Endothelial cell of umbilical vein (primary cell): ENCODE measurements at regions not wholly inside any gene's neighbourhood (a gene's known extent, or its start where the extent isn't known, plus 50 kb on each side); places are given as distances from the start of the nearest gene placed in this dataset.

Experiments
- BruUV-seq: library from RNA; stranded (reverse); fragments of 400-500 nt; replicated peaks from 2 replicates; lab custom pipeline; 2021; lab: Mats Ljungman, UMichigan
- CTCF ChIA-PET: fragments of 300-600, 350-600 bp; sonication (Branson Sonifier 250); formaldehyde crosslinking; loops from one replicate; lab custom pipeline; 2021; ENCODE audit warnings: antibody characterized with exemption, inconsistent platforms; lab: Charles Lee
- POLR2A ChIA-PET: fragments of 300-600, 350-600 bp; sonication (Branson Sonifier 250); formaldehyde crosslinking; loops from one replicate; lab custom pipeline; 2021; ENCODE audit warnings: antibody characterized with exemption, inconsistent platforms; lab: Charles Lee
- DNase-seq: peaks from one replicate; pipeline ENCODE4 v3.0.0-alpha.2; 2011; ENCODE audit warnings: low read depth, low spot score
- FAIRE-seq: peaks from 2 replicates; lab custom pipeline; 2011; peaks lifted over from hg19 to GRCh38; lab: Jason Lieb, UNC
- H2AFZ ChIP-seq: 2 replicates; pipeline ENCODE4 v1.6.0; 2012; ENCODE audit warnings: low read depth, low read length, control low read depth, inconsistent platforms
- H3K27ac ChIP-seq: 2 replicates; pipeline ENCODE4 v1.5.1; 2011; ENCODE audit warnings: low read depth, mild to moderate bottlenecking, control low read depth, low read length, moderate library complexity; ENCODE audit not compliant: insufficient read depth
- H3K27me3 ChIP-seq, 2 experiments: 2 replicates each; pipeline versions ENCODE4 v1.6.0 to v1.6.1; 2011; ENCODE audit warnings: low read length in 2 of 2, mixed read lengths in 1 of 2; ENCODE audit not compliant: control insufficient read depth in 2 of 2, insufficient read depth in 2 of 2
- H3K36me3 ChIP-seq, 2 experiments: 2 replicates in 1 of 2; 3 replicates in 1 of 2; pipeline ENCODE4 v1.5.1; 2011; ENCODE audit warnings: low read length in 2 of 2, mild to moderate bottlenecking in 1 of 2, moderate library complexity in 1 of 2; ENCODE audit not compliant: control insufficient read depth in 2 of 2, insufficient read depth in 2 of 2; ENCODE audit errors: extremely low read depth in 1 of 2
- H3K4me1 ChIP-seq: 3 replicates; pipeline ENCODE4 v1.5.1; 2011; ENCODE audit warnings: mild to moderate bottlenecking, low read length; ENCODE audit not compliant: control insufficient read depth, insufficient read depth; ENCODE audit errors: extremely low read depth
- H3K4me2 ChIP-seq: 2 replicates; pipeline ENCODE4 v1.6.1; 2011; ENCODE audit warnings: low read length, control low read depth, mixed read lengths; ENCODE audit not compliant: insufficient read depth
- H3K4me3 ChIP-seq, 3 experiments: fragments of 200-600 bp in 1 of 3; sonication (generic), shearing (Covaris generic) in 1 of 3; replicated peaks in 1 of 3; 2 replicates each; pipeline ENCODE4 v1.5.1; 2011 to 2016; ENCODE audit warnings: control low read depth in 3 of 3, low read length in 3 of 3, mild to moderate bottlenecking in 2 of 3, inconsistent platforms in 1 of 3, low read depth in 1 of 3, moderate library complexity in 1 of 3; ENCODE audit not compliant: insufficient read depth in 1 of 3
- H3K79me2 ChIP-seq: 2 replicates; pipeline ENCODE4 v1.6.0; 2012; ENCODE audit warnings: low read length, inconsistent platforms; ENCODE audit not compliant: control insufficient read depth, insufficient read depth
- H3K9ac ChIP-seq: replicated peaks from 2 replicates; pipeline ENCODE3; 2011; ENCODE audit warnings: low read length, control low read depth; ENCODE audit not compliant: insufficient read depth; ENCODE audit errors: extremely low read depth
- H3K9me1 ChIP-seq: replicated peaks from 3 replicates; pipeline ENCODE4 v1.6.0; 2011; ENCODE audit warnings: mild to moderate bottlenecking, low read length; ENCODE audit not compliant: control insufficient read depth, insufficient read depth; ENCODE audit errors: extremely low read depth
- H3K9me3 ChIP-seq: replicated peaks from 2 replicates; pipeline ENCODE4 v1.5.1; 2012; ENCODE audit warnings: low read length, inconsistent platforms; ENCODE audit not compliant: control insufficient read depth, insufficient read depth
- H4K20me1 ChIP-seq: replicated peaks from 2 replicates; pipeline ENCODE3; 2011; ENCODE audit warnings: mild to moderate bottlenecking, low read length; ENCODE audit not compliant: control insufficient read depth, insufficient read depth; ENCODE audit errors: extremely low read depth
- EZH2 ChIP-seq: IDR thresholded peaks from 2 replicates; pipeline ENCODE4 v1.6.1; 2012; ENCODE audit warnings: borderline replicate concordance, low read depth, mild to moderate bottlenecking, moderate library complexity, low read length, inconsistent platforms; ENCODE audit not compliant: severe bottlenecking
- GATA2 ChIP-seq: IDR thresholded peaks from 2 replicates; pipeline ENCODE4 v1.7.0; 2011; ENCODE audit warnings: low read depth, mild to moderate bottlenecking, moderate library complexity, mixed read lengths, low read length; ENCODE audit not compliant: insufficient read length, insufficient read depth
- MAX ChIP-seq: IDR thresholded peaks from 2 replicates; pipeline ENCODE4 v1.6.1; 2011; ENCODE audit not compliant: insufficient read depth, insufficient read length
- POLR2AphosphoS5 ChIP-seq: IDR thresholded peaks from 2 replicates; pipeline ENCODE4 v1.6.1; 2012; ENCODE audit warnings: low read depth, mild to moderate bottlenecking, control low read depth, low read length, moderate library complexity; ENCODE audit not compliant: insufficient read depth
- dilution Hi-C: fragments of 300-500 bp; cut with MboI; formaldehyde crosslinking; loops from one replicate; pipeline ENCODE4 v1.15.0; 2019; ENCODE audit warnings: low sequenced_read_pairs; ENCODE audit not compliant: extremely low pct_ligation_motif_present
- intact Hi-C: fragments of 100-400 bp; cut with micrococcal nuclease; formaldehyde crosslinking; loops from one replicate; pipeline ENCODE4 v1.10.0; 2022
- TF ChIP-seq, protein P1 (sequence below), 2 donors: IDR thresholded peaks; 1 replicate in 1 of 2; 2 replicates in 1 of 2; pipeline ENCODE4 v1.5.1; 2011; ENCODE audit warnings: low read length in 2 of 2, mild to moderate bottlenecking in 2 of 2, moderate library complexity in 2 of 2, control low read depth in 1 of 2, inconsistent platforms in 1 of 2, low read depth in 1 of 2; ENCODE audit not compliant: insufficient read depth in 1 of 2; ENCODE audit errors: extremely low read depth in 1 of 2

DNA sequence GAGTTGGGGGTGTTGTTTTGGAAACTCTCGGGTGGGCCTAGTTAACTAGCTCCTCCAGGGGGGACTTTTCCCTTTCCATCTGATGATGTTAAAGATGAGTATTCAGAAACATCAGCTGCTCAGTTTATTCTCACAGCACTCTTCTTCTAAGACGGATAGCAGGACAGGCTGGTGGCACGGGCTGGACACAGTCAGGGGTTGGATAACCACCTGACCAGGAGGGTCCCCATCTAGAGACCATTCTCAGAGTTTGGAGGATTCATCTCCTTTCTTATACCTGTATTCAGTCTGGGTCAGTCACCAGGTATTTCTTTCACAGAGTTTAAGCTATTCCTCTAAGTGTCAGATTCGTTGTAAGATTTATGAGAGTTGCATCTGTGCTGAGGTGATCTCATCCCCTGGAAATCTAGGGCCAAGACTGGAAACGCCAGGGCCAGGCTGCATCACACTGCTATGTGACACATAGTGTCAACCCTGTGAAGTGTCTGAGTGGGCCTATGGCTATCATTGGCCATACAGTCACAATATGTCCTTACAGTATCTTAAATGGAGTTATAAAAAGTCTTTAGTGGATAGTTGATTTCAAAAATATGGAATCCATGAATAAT is 111.7 kb downstream of the FAM50B start:
- no peak overlapping the region for H3K9ac ChIP-seq
- FAIRE-seq (no peak), DNase-seq (no peak)
- ChIA-PET CTCF (interaction anchor here (1.0 to 1.2 kb wide), 3 partner anchors 7 to 24 kb away, joined by 3 read pairs; no protein-coding TSS in a partner anchor), POLR2A (no interaction called here)
- no peak overlapping the region for H3K4me3 ChIP-seq
- no peak overlapping the region for H3K27ac ChIP-seq
- TF ChIP-seq, protein P1, sequence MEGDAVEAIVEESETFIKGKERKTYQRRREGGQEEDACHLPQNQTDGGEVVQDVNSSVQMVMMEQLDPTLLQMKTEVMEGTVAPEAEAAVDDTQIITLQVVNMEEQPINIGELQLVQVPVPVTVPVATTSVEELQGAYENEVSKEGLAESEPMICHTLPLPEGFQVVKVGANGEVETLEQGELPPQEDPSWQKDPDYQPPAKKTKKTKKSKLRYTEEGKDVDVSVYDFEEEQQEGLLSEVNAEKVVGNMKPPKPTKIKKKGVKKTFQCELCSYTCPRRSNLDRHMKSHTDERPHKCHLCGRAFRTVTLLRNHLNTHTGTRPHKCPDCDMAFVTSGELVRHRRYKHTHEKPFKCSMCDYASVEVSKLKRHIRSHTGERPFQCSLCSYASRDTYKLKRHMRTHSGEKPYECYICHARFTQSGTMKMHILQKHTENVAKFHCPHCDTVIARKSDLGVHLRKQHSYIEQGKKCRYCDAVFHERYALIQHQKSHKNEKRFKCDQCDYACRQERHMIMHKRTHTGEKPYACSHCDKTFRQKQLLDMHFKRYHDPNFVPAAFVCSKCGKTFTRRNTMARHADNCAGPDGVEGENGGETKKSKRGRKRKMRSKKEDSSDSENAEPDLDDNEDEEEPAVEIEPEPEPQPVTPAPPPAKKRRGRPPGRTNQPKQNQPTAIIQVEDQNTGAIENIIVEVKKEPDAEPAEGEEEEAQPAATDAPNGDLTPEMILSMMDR (IDR thresholded peaks at IDR 0.05; ENCODE audit: extremely low read depth in 1 of 2, insufficient read depth in 1 of 2, low read depth in 1 of 2, low read length in 2 of 2): no peak
- TF ChIP-seq GATA2 (no peak), EZH2 (no peak), POLR2AphosphoS5 (no peak), MAX (no peak)
- H3K79me2 ChIP-seq: no peaks in the 10 kb centered on the region
- H3K27me3 ChIP-seq: no peaks in the 10 kb centered on the region
- H2AFZ ChIP-seq: no peak overlapping the region
- no peaks in the 10 kb centered on the region for H3K9me3 ChIP-seq
- no peak overlapping the region for H3K4me2 ChIP-seq
- H3K4me1 ChIP-seq: peaks cover 16% of the 10 kb centered on the region
- no TSS peak for BruUV-seq
- dilution Hi-C loops: no loop called here
- intact Hi-C loops: no loop called here
- H3K36me3 ChIP-seq: no peaks in the 10 kb centered on the region
- H4K20me1 ChIP-seq: no peaks in the 10 kb centered on the region
- H3K9me1 ChIP-seq: no peaks in the 10 kb centered on the region
